HepG2 (cell line): ENCODE measurements at regions not wholly inside any gene's neighbourhood (a gene's known extent, or its start where the extent isn't known, plus 50 kb on each side); places are given as distances from the start of the nearest gene placed in this dataset.

Experiments used
- ATAC-seq: fragments of 200-7000 bp; cut with Tn5 transposase; 3 replicates; pipeline ENCODE4 v1.9.1; 2020; ENCODE audit warnings: mild to moderate bottlenecking, moderate library complexity
- BruUV-seq: library from RNA; stranded (reverse); fragments of 400-500 nt; replicated peaks from 2 replicates; lab custom pipeline; 2021; lab: Mats Ljungman, UMichigan
- CTCF ChIA-PET: fragments of 300-600 bp; formaldehyde crosslinking; extraction: SDS; loops from one replicate; lab custom pipeline; 2021; ENCODE audit warnings: low total read pairs, inconsistent platforms, low intra/inter-chr PET ratio; lab: Yijun Ruan, JAX
- POLR2A ChIA-PET: fragments of 350-600 bp; sonication (Branson Sonifier 250); formaldehyde crosslinking; loops from one replicate; lab custom pipeline; 2020; ENCODE audit warnings: antibody characterized with exemption, inconsistent platforms; lab: Yijun Ruan, JAX
- DNase-seq: peaks from one replicate; pipeline ENCODE4 v3.0.0-alpha.2; 2015; ENCODE audit warnings: low spot score
- FAIRE-seq: peaks from 3 replicates; lab custom pipeline; 2011; peaks lifted over from hg19 to GRCh38; lab: Jason Lieb, UNC
- H2AFZ ChIP-seq: one replicate; pipeline ENCODE4 v1.6.1; 2011; ENCODE audit warnings: low read length, inconsistent platforms
- H3K27ac ChIP-seq: fragments of 300-600 bp; 3 replicates; pipeline ENCODE4 v1.8.0; 2011; ENCODE audit warnings: mixed run types, mild to moderate bottlenecking, mixed read lengths, low read length, inconsistent platforms; ENCODE audit not compliant: insufficient read depth; ENCODE audit errors: extremely low read length
- H3K27me3 ChIP-seq, 2 experiments: fragments of 200-600 bp in 1 of 2; 2 replicates in 1 of 2; 3 replicates in 1 of 2; pipeline versions ENCODE4 v1.6.0 to v1.8.0; 2011; ENCODE audit warnings: low read length in 2 of 2, mild to moderate bottlenecking in 2 of 2, moderate library complexity in 2 of 2, inconsistent platforms in 1 of 2; ENCODE audit not compliant: insufficient read depth in 2 of 2, control insufficient read depth in 1 of 2
- H3K36me3 ChIP-seq, 2 experiments: fragments of 200-600 bp in 1 of 2; replicated peaks in 1 of 2; 2 replicates in 1 of 2; 3 replicates in 1 of 2; pipeline versions ENCODE4 v1.5.1 to v1.8.0; 2011; ENCODE audit warnings: low read length in 2 of 2, inconsistent platforms in 1 of 2; ENCODE audit not compliant: insufficient read depth in 2 of 2, control insufficient read depth in 1 of 2
- H3K4me1 ChIP-seq: 2 replicates; pipeline ENCODE4 v1.5.1; 2012; ENCODE audit warnings: low read length, inconsistent platforms; ENCODE audit not compliant: insufficient read depth
- H3K4me2 ChIP-seq: 2 replicates; pipeline ENCODE4 v1.6.0; 2011; ENCODE audit warnings: low read depth, low read length, inconsistent platforms
- H3K4me3 ChIP-seq, 3 experiments: fragments of 200-600 bp in 1 of 3; sonication (generic), shearing (Covaris generic) in 1 of 3; replicated peaks in 1 of 3; 2 replicates each; pipeline ENCODE4 v1.5.1; 2011 to 2016; ENCODE audit warnings: low read length in 3 of 3, inconsistent platforms in 2 of 3, low read depth in 2 of 3, mild to moderate bottlenecking in 2 of 3, control low read depth in 1 of 3, mixed read lengths in 1 of 3; ENCODE audit not compliant: insufficient read depth in 1 of 3
- H3K79me2 ChIP-seq: one replicate; pipeline ENCODE4 v1.6.1; 2011; ENCODE audit warnings: low read length, inconsistent platforms; ENCODE audit not compliant: insufficient read depth
- H3K9ac ChIP-seq: 2 replicates; pipeline ENCODE4 v1.6.0; 2011; ENCODE audit warnings: mild to moderate bottlenecking, low read depth, low read length, inconsistent platforms; ENCODE audit not compliant: insufficient read depth
- H3K9me3 ChIP-seq: 2 replicates; pipeline ENCODE4 v1.5.1; 2012; ENCODE audit warnings: mild to moderate bottlenecking, low read length
- H4K20me1 ChIP-seq: 2 replicates; pipeline ENCODE4 v1.6.0; 2011; ENCODE audit warnings: inconsistent platforms, mild to moderate bottlenecking, low read length, moderate library complexity; ENCODE audit not compliant: insufficient read depth
- AKAP8 ChIP-seq: sonication (generic); formaldehyde crosslinking; IDR thresholded peaks from 2 replicates; pipeline ENCODE4 v1.5.1; 2020; ENCODE audit warnings: mild to moderate bottlenecking, missing genetic modification reagents
- IKZF1 ChIP-seq: fragments of 450-650 bp; IDR thresholded peaks from 2 replicates; pipeline ENCODE4 v1.7.1; 2016
- KDM6A ChIP-seq: IDR thresholded peaks from 2 replicates; pipeline ENCODE4 v1.6.1; 2016; ENCODE audit warnings: low read depth
- POLR2AphosphoS5 ChIP-seq: IDR thresholded peaks from 2 replicates; pipeline ENCODE4 v1.6.1; 2012; ENCODE audit warnings: low read depth, low read length
- PRDM15 ChIP-seq: sonication (generic); formaldehyde crosslinking; IDR thresholded peaks from 2 replicates; pipeline ENCODE4 v1.4.0; 2020; ENCODE audit warnings: missing genetic modification reagents
- TFDP1 ChIP-seq: IDR thresholded peaks from 2 replicates; pipeline ENCODE4 v1.6.1; 2016; ENCODE audit warnings: missing compliant biosample characterization, missing genetic modification reagents, borderline replicate concordance
- ZBTB26 ChIP-seq: IDR thresholded peaks from 2 replicates; pipeline ENCODE4 v1.6.1; 2016; ENCODE audit warnings: missing compliant biosample characterization, missing genetic modification reagents, borderline replicate concordance
- ZBTB38 ChIP-seq: sonication (generic); formaldehyde crosslinking; IDR thresholded peaks from 2 replicates; pipeline ENCODE4 v1.5.1; 2020; ENCODE audit warnings: mild to moderate bottlenecking, missing genetic modification reagents
- ZKSCAN1 ChIP-seq: fragments of 150-350 bp; IDR thresholded peaks from 2 replicates; pipeline ENCODE4 v1.6.1; 2014; ENCODE audit warnings: low read length
- ZMYM2 ChIP-seq: sonication (generic); formaldehyde crosslinking; IDR thresholded peaks from 2 replicates; pipeline ENCODE4 v1.8.0; 2022; ENCODE audit warnings: mild to moderate bottlenecking, missing genetic modification reagents
- ZNF780A ChIP-seq: sonication (generic); formaldehyde crosslinking; IDR thresholded peaks from 2 replicates; pipeline ENCODE4 v1.8.0; 2022; ENCODE audit warnings: mild to moderate bottlenecking, missing genetic modification reagents, moderate library complexity
- WGBS: methylation state at CpG from one replicate; pipeline ENCODE4 v1.1.6; 2017; ENCODE audit warnings: low lambda C conversion rate; 5-methylcytosine and 5-hydroxymethylcytosine counted together
- in situ Hi-C: cut with HindIII; loops from 2 replicates; pipeline ENCODE4 v1.10.0; 2017; ENCODE audit warnings: low pct_unique_long_range_greater_than_20kb; ENCODE audit not compliant: extremely low pct_ligation_motif_present
- intact Hi-C: fragments of 100-400 bp; cut with micrococcal nuclease; formaldehyde crosslinking; loops from one replicate; pipeline ENCODE4 v1.10.0; 2022; ENCODE audit not compliant: unreplicated experiment
- TF ChIP-seq, protein P1 (sequence below): sonication (generic); formaldehyde crosslinking; IDR thresholded peaks from 2 replicates; pipeline ENCODE4 v1.4.0; 2020; ENCODE audit warnings: mild to moderate bottlenecking, low read depth, missing genetic modification reagents

DNA sequence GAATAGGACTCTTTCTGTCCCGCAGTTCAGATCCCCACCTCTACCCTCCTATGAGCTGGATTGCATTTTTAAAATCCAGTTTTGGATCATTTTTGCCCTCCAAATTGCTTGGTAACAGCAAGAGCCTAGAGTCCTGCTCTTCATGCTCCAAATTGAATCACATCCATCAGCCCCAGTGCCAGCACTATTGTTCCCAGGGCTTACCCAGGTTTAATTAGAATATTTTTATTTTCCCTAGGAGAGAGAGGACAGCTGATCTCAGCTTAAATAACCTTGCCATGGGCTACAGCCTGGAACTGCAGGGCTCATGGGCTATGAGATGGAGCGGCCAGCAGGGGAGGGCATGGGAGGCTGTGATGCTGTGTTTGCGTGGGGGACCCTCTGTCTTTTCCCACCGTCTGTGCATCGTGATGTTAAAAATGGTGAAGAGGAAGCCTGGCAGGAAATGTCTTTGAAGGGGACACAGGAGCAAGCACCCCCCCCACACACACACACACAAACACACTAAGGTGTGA, 59.4 kb upstream of the WSCD2 start:
- no peaks in the 10 kb centered on the region for H4K20me1 ChIP-seq
- H3K27me3 ChIP-seq = no peaks in the 10 kb centered on the region; a peak in 1 of 5 replicates
- intact Hi-C loops (no loop called here), in situ Hi-C loops (no loop called here)
- H3K27ac ChIP-seq = no peak overlapping the region
- DNase-seq = no peak
- no TSS peak for BruUV-seq
- ChIA-PET CTCF (no interaction called here), POLR2A (no interaction called here)
- no peak overlapping the region for H3K4me2 ChIP-seq
- no peaks in the 10 kb centered on the region for H3K79me2 ChIP-seq
- no peaks in the 10 kb centered on the region for H3K9me3 ChIP-seq
- H2AFZ ChIP-seq = no peak overlapping the region
- TF ChIP-seq ZMYM2 (CRISPR knock-in tag) (no peak), AKAP8 (CRISPR knock-in tag) (no peak), ZNF780A (CRISPR knock-in tag) (no peak), IKZF1 (no peak), POLR2AphosphoS5 (no peak)
- 27% methylated on average over 5 of the region's 5 CpGs for WGBS
- H3K36me3 ChIP-seq = no peaks in the 10 kb centered on the region
- no peak for FAIRE-seq
- H3K4me3 ChIP-seq = no peak overlapping the region
- H3K4me1 ChIP-seq = 0 out of 2 replicates have a peak, but pooled peaks cover 5% of the 10 kb centered on the region
- ATAC-seq = no peak
- H3K9ac ChIP-seq = no peak overlapping the region

DNA sequence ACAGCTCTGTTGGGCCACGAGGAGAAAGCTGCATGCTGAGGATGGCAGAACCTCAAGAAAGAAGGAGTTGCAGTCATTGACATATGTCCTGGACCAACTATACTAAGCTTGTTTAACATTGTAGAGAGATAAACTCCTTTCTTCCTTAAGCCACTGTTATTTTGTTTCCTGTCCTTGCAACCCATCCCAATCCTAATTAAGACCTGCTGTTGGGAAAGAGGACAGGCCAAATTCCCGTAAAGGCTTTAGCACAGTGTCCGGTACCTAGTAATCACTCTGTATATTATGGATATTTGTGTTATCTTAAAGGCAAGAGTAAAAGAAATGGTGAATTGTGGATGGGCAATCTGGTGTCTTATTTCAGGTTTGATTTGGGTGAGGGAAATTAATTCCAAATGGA, 53.5 kb upstream of the WSCD2 start:
- no peak overlapping the region for H3K4me2 ChIP-seq
- no peaks in the 10 kb centered on the region for H3K4me1 ChIP-seq
- intact Hi-C loops (no loop called here), in situ Hi-C loops (no loop called here)
- no peaks in the 10 kb centered on the region; a peak in 1 of 5 replicates for H3K27me3 ChIP-seq
- no peak overlapping the region for H2AFZ ChIP-seq
- BruUV-seq = no TSS peak
- no peaks in the 10 kb centered on the region for H4K20me1 ChIP-seq
- DNase-seq = no peak
- FAIRE-seq = no peak
- no peak overlapping the region for H3K4me3 ChIP-seq
- 0% methylated on average over 3 of the region's 3 CpGs for WGBS
- H3K36me3 ChIP-seq = no peaks in the 10 kb centered on the region
- H3K79me2 ChIP-seq = no peaks in the 10 kb centered on the region
- ChIA-PET POLR2A (no interaction called here), CTCF (no interaction called here)
- H3K27ac ChIP-seq = no peak overlapping the region
- no peaks in the 10 kb centered on the region for H3K9me3 ChIP-seq
- H3K9ac ChIP-seq = no peak overlapping the region
- ATAC-seq = no peak
- TF ChIP-seq ZBTB38 (CRISPR knock-in tag) (no peak), TFDP1 (CRISPR knock-in tag) (no peak), ZBTB26 (CRISPR knock-in tag) (no peak), ZKSCAN1 (no peak), PRDM15 (CRISPR knock-in tag) (no peak), KDM6A (CRISPR knock-in tag) (no peak)
- TF ChIP-seq, protein P1, sequence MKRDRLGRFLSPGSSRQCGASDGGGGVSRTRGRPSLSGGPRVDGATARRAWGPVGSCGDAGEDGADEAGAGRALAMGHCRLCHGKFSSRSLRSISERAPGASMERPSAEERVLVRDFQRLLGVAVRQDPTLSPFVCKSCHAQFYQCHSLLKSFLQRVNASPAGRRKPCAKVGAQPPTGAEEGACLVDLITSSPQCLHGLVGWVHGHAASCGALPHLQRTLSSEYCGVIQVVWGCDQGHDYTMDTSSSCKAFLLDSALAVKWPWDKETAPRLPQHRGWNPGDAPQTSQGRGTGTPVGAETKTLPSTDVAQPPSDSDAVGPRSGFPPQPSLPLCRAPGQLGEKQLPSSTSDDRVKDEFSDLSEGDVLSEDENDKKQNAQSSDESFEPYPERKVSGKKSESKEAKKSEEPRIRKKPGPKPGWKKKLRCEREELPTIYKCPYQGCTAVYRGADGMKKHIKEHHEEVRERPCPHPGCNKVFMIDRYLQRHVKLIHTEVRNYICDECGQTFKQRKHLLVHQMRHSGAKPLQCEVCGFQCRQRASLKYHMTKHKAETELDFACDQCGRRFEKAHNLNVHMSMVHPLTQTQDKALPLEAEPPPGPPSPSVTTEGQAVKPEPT (CRISPR knock-in tag) = no peak
